GM23248 (cell line): ENCODE measurements at regions not wholly inside any gene's neighbourhood (a gene's known extent, or its start where the extent isn't known, plus 50 kb on each side); places are given as distances from the start of the nearest gene placed in this dataset.

ENCODE experiments used
- DNase-seq: peaks from one replicate; pipeline ENCODE4 v3.0.0-alpha.2; 2015
- H2AFZ ChIP-seq: fragments of 200-600 bp; sonication (generic); 2 replicates; pipeline ENCODE4 v1.6.1; 2016; ENCODE audit warnings: antibody characterized with exemption
- H3F3A ChIP-seq: fragments of 200-600 bp; sonication (generic); 2 replicates; pipeline ENCODE4 v1.6.1; 2016; ENCODE audit warnings: mild to moderate bottlenecking, antibody characterized with exemption, mixed run types; ENCODE audit not compliant: insufficient read depth
- H3K27ac ChIP-seq: fragments of 200-600 bp; sonication (generic); 2 replicates; pipeline ENCODE4 v1.5.1; 2016; ENCODE audit warnings: mild to moderate bottlenecking
- H3K27me3 ChIP-seq: fragments of 200-600 bp; sonication (generic); replicated peaks from 2 replicates; pipeline ENCODE4 v1.6.1; 2016; ENCODE audit warnings: mild to moderate bottlenecking; ENCODE audit not compliant: insufficient read depth
- H3K36me3 ChIP-seq: fragments of 200-600 bp; sonication (generic); 2 replicates; pipeline ENCODE4 v1.6.1; 2016; ENCODE audit warnings: low read depth, mild to moderate bottlenecking
- H3K4me1 ChIP-seq: fragments of 200-600 bp; sonication (generic); 2 replicates; pipeline ENCODE4 v1.6.1; 2016; ENCODE audit warnings: mild to moderate bottlenecking; ENCODE audit not compliant: insufficient read depth
- H3K4me2 ChIP-seq: fragments of 200-600 bp; sonication (generic); one replicate; pipeline ENCODE4 v1.6.1; 2016; ENCODE audit warnings: mild to moderate bottlenecking; ENCODE audit not compliant: unreplicated experiment
- H3K4me3 ChIP-seq: fragments of 200-600 bp; sonication (generic); 2 replicates; pipeline ENCODE4 v1.5.1; 2016; ENCODE audit warnings: mild to moderate bottlenecking
- H3K79me2 ChIP-seq: fragments of 200-600 bp; sonication (generic); 2 replicates; pipeline ENCODE4 v1.6.1; 2016; ENCODE audit warnings: mild to moderate bottlenecking; ENCODE audit not compliant: insufficient read depth
- H3K9ac ChIP-seq: fragments of 200-600 bp; sonication (generic); 2 replicates; pipeline ENCODE4 v1.6.1; 2016; ENCODE audit warnings: mild to moderate bottlenecking
- H3K9me2 ChIP-seq: fragments of 200-600 bp; sonication (generic); 2 replicates; pipeline ENCODE4 v1.6.1; 2016; ENCODE audit warnings: mixed run types, mild to moderate bottlenecking, moderate library complexity; ENCODE audit not compliant: insufficient read depth
- H3K9me3 ChIP-seq: fragments of 200-600 bp; sonication (generic); one replicate; pipeline ENCODE4 v1.6.1; 2017; ENCODE audit warnings: low read depth
- H4K20me1 ChIP-seq: fragments of 200-600 bp; sonication (generic); 2 replicates; pipeline ENCODE4 v1.6.0; 2016; ENCODE audit not compliant: insufficient read depth
- EZH2 ChIP-seq: fragments of 200-600 bp; sonication (generic); IDR thresholded peaks from 2 replicates; pipeline ENCODE4 v1.6.1; 2018; ENCODE audit warnings: antibody characterized with exemption, mild to moderate bottlenecking; ENCODE audit not compliant: insufficient read depth, poor library complexity, severe bottlenecking
- EZH2phosphoT487 ChIP-seq: fragments of 200-600 bp; sonication (generic); IDR thresholded peaks from 2 replicates; pipeline ENCODE4 v1.6.1; 2018; ENCODE audit warnings: antibody characterized with exemption, moderate library complexity, mild to moderate bottlenecking, low read depth; ENCODE audit not compliant: insufficient read depth
- WGBS, 2 experiments: methylation state at CpG; one replicate each; pipeline ENCODE4 v1.1.6; 2015 to 2017; ENCODE audit warnings: low lambda C conversion rate in 2 of 2, low coverage in 1 of 2; ENCODE audit errors: missing lambda C conversion rate in 2 of 2; 5-methylcytosine and 5-hydroxymethylcytosine counted together
- in situ Hi-C: fragments of 300-500 bp; cut with MboI; formaldehyde crosslinking; loops from 2 replicates; pipeline ENCODE4 v1.15.0; 2020

- 0 out of 2 replicates have a peak, but pooled peaks cover 3% of the 10 kb centered on the region for H3K9me2 ChIP-seq
- DNase-seq, result no peak
- peaks cover 16% of the 10 kb centered on the region for H3K4me1 ChIP-seq
- H4K20me1 ChIP-seq, result no peaks in the 10 kb centered on the region
- TF ChIP-seq EZH2 (no peak), EZH2phosphoT487 (no peak)
- no peaks in the 10 kb centered on the region for H3K36me3 ChIP-seq
- H3K27me3 ChIP-seq, result no peaks in the 10 kb centered on the region
- 0% methylated on average over 1 of the region's 1 CpG for whole genome bisulfite sequencing, 2 experiments
- H3K9ac ChIP-seq, result no peak overlapping the region
- no peaks in the 10 kb centered on the region for H3K9me3 ChIP-seq
- no peak overlapping the region for H3K27ac ChIP-seq
- H2AFZ ChIP-seq, result peak overlapping the region; percentile 63; the same call in 1 of the 2 replicates
- H3K4me2 ChIP-seq, result no peak overlapping the region
- no peak overlapping the region for H3K4me3 ChIP-seq
- in situ Hi-C loops, result no loop called here
- no peaks in the 10 kb centered on the region for H3K79me2 ChIP-seq
- H3F3A ChIP-seq, result peaks cover 23% of the 10 kb centered on the region
These were observed 214.6 kb upstream of the CTSO start for GRCh38 chr4:156168288-156168687.

- in situ Hi-C loops, result no loop called here
- Histone ChIP-seq H3K27me3 (no peaks in the 10 kb centered on the region), H3K27ac (no peak overlapping the region), H3K9me2 (no peaks in the 10 kb centered on the region), H3K9me3 (no peaks in the 10 kb centered on the region), H3F3A (peaks cover 6% of the 10 kb centered on the region; the same call in 1 of the 2 replicates), H3K36me3 (no peaks in the 10 kb centered on the region), H3K79me2 (no peaks in the 10 kb centered on the region), H3K4me1 (no peaks in the 10 kb centered on the region; the same call in 1 of the 2 replicates), H2AFZ (no peak overlapping the region), H3K4me3 (no peak overlapping the region), H3K9ac (no peak overlapping the region), H3K4me2 (no peak overlapping the region), H4K20me1 (no peaks in the 10 kb centered on the region)
- DNase-seq, result no peak
- TF ChIP-seq EZH2phosphoT487, result no peak
- TF ChIP-seq EZH2, result no peak
These were observed 205.1 kb upstream of the CTSO start for GRCh38 chr4:156158747-156159146.

GRCh38 chr4:156154978-156155377 lies 201.3 kb upstream of the CTSO start:
- no peaks in the 10 kb centered on the region for H3K36me3 ChIP-seq
- no peak overlapping the region for H3K27ac ChIP-seq
- H3K4me3 ChIP-seq, result no peak overlapping the region
- in situ Hi-C loops, result no loop called here
- no peak for TF ChIP-seq EZH2phosphoT487
- TF ChIP-seq EZH2, result no peak
- WGBS, 2 experiments, result 62 to 63% methylated on average over 4 of the region's 4 CpGs
- H3K79me2 ChIP-seq, result no peaks in the 10 kb centered on the region
- DNase-seq, result peak; percentile 41
- no peaks in the 10 kb centered on the region for H3K9me2 ChIP-seq
- H3K4me1 ChIP-seq, result no peaks in the 10 kb centered on the region
- H3F3A ChIP-seq, result no peaks in the 10 kb centered on the region
- no peaks in the 10 kb centered on the region for H3K27me3 ChIP-seq
- H3K9ac ChIP-seq, result no peak overlapping the region
- no peaks in the 10 kb centered on the region for H3K9me3 ChIP-seq
- no peaks in the 10 kb centered on the region for H4K20me1 ChIP-seq
- H2AFZ ChIP-seq, result peak overlapping the region; percentile 55
- H3K4me2 ChIP-seq, result no peak overlapping the region

GRCh38 chr4:156146571-156146970 lies 192.9 kb upstream of the CTSO start:
- Histone ChIP-seq H3F3A (no peaks in the 10 kb centered on the region), H3K9me2 (no peaks in the 10 kb centered on the region), H3K27me3 (no peaks in the 10 kb centered on the region), H3K79me2 (no peaks in the 10 kb centered on the region), H3K4me2 (no peak overlapping the region), H2AFZ (no peak overlapping the region), H4K20me1 (no peaks in the 10 kb centered on the region), H3K9ac (no peak overlapping the region), H3K4me1 (no peaks in the 10 kb centered on the region), H3K36me3 (no peaks in the 10 kb centered on the region), H3K4me3 (no peak overlapping the region), H3K9me3 (no peaks in the 10 kb centered on the region), H3K27ac (no peak overlapping the region)
- no peak for TF ChIP-seq EZH2
- TF ChIP-seq EZH2phosphoT487, result no peak
- in situ Hi-C loops, result no loop called here
- WGBS, 2 experiments, result 91 to 99% methylated on average over 2 of the region's 2 CpGs
- DNase-seq, result no peak

DNA sequence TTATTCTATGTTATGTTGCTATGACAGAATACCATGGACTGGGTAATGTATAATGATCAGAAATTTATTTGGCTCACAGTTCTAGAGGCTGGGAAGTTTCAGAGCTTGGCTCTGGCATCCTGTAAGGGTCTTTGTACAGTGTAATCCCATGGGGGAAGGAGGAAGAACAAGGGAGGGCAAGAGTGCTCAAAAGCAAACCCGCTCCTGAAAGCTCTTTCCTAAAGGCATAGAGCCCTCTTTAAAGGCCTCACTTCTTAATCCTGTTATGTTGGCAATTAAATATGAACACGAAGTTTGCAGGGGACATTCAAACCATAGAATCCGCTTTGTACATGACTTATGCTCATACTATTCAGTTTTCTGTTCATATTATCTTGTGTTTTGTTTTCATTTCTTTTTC lies 191.3 kb upstream of the CTSO start:
- DNase-seq, result no peak
- no peak overlapping the region for H2AFZ ChIP-seq
- H3K4me3 ChIP-seq, result no peak overlapping the region
- H3K4me2 ChIP-seq, result no peak overlapping the region
- no peaks in the 10 kb centered on the region for H3K4me1 ChIP-seq
- no peaks in the 10 kb centered on the region for H3K27me3 ChIP-seq
- H4K20me1 ChIP-seq, result no peaks in the 10 kb centered on the region
- TF ChIP-seq EZH2, result no peak
- TF ChIP-seq EZH2phosphoT487, result no peak
- WGBS, 2 experiments, result 75 to 77% methylated on average over 3 of the region's 3 CpGs
- H3K36me3 ChIP-seq, result no peaks in the 10 kb centered on the region
- in situ Hi-C loops, result no loop called here
- H3K9ac ChIP-seq, result no peak overlapping the region
- no peaks in the 10 kb centered on the region for H3K79me2 ChIP-seq
- no peaks in the 10 kb centered on the region for H3K9me2 ChIP-seq
- H3F3A ChIP-seq, result no peaks in the 10 kb centered on the region
- no peaks in the 10 kb centered on the region for H3K9me3 ChIP-seq
- H3K27ac ChIP-seq, result no peak overlapping the region
